Erythroblast (primary cell): ENCODE measurements at regions not wholly inside any gene's neighbourhood (a gene's known extent, or its start where the extent isn't known, plus 50 kb on each side); places are given as distances from the start of the nearest gene placed in this dataset.

Experiments used
- GATA1 ChIP-seq: IDR thresholded peaks from 2 replicates; pipeline ENCODE4 v1.6.1; 2011; ENCODE audit warnings: low read depth, mild to moderate bottlenecking, control low read depth, low read length, moderate library complexity
- POLR2A ChIP-seq: IDR thresholded peaks from 2 replicates; pipeline ENCODE4 v1.6.1; 2011; ENCODE audit warnings: mild to moderate bottlenecking, low read length

GRCh38 chr12:17020765-17021164, 414.8 kb upstream of the LMO3 start:
- no peak for TF ChIP-seq POLR2A
- TF ChIP-seq GATA1: no peak
